SK-N-SH (cell line): ENCODE measurements at regions not wholly inside any gene's neighbourhood (a gene's known extent, or its start where the extent isn't known, plus 50 kb on each side); places are given as distances from the start of the nearest gene placed in this dataset.

Experiments used
- CTCF ChIA-PET: fragments of 300-600, 350-600 bp; formaldehyde crosslinking; extraction: SDS; loops from one replicate; lab custom pipeline; 2021; lab: Yijun Ruan, JAX
- POLR2A ChIA-PET: fragments of 350-600 bp; sonication (Branson Sonifier 250); formaldehyde crosslinking; extraction: SDS; loops from one replicate; lab custom pipeline; 2020; ENCODE audit warnings: antibody characterized with exemption, inconsistent platforms; lab: Yijun Ruan, JAX
- DNase-seq: peaks from one replicate; pipeline ENCODE4 v3.0.0; 2012
- H2AFZ ChIP-seq: fragments of 200-600 bp; sonication (generic); 2 replicates; pipeline ENCODE4 v1.8.1; 2016; ENCODE audit warnings: antibody characterized with exemption, mild to moderate bottlenecking, low read depth
- H3F3A ChIP-seq: fragments of 200-600 bp; sonication (generic); replicated peaks from 2 replicates; pipeline ENCODE3; 2016; ENCODE audit warnings: antibody characterized with exemption, mild to moderate bottlenecking; ENCODE audit not compliant: insufficient read depth
- H3K27ac ChIP-seq, 2 experiments: fragments of 200-500 bp in 1 of 2; fragments of 200-600 bp in 1 of 2; sonication (Bioruptor generic) in 1 of 2; sonication (generic), shearing (Covaris generic) in 1 of 2; 2 replicates each; pipeline versions ENCODE4 v1.5.1 to v1.6.1; 2014 to 2016; ENCODE audit warnings: low read depth in 2 of 2, inconsistent platforms in 1 of 2, low read length in 1 of 2, mild to moderate bottlenecking in 1 of 2, mixed read lengths in 1 of 2
- H3K27me3 ChIP-seq: fragments of 200-600 bp; sonication (generic), shearing (Covaris generic); 2 replicates; pipeline ENCODE4 v1.6.1; 2016; ENCODE audit warnings: mixed run types; ENCODE audit not compliant: insufficient read depth
- H3K36me3 ChIP-seq, 2 experiments: fragments of 200-500 bp in 1 of 2; fragments of 200-600 bp in 1 of 2; sonication (Bioruptor generic) in 1 of 2; sonication (generic) in 1 of 2; replicated peaks in 1 of 2; 2 replicates each; pipeline versions ENCODE3 to v1.5.1; 2014 to 2016; ENCODE audit warnings: low read length in 1 of 2, mild to moderate bottlenecking in 1 of 2; ENCODE audit not compliant: insufficient read depth in 2 of 2, control insufficient read depth in 1 of 2
- H3K4me1 ChIP-seq, 2 experiments: fragments of 200-500 bp in 1 of 2; fragments of 200-600 bp in 1 of 2; sonication (Bioruptor generic) in 1 of 2; sonication (generic), shearing (Covaris generic) in 1 of 2; 2 replicates each; pipeline versions ENCODE4 v1.5.1 to v1.6.1; 2014 to 2016; ENCODE audit warnings: low read depth in 1 of 2, low read length in 1 of 2, mixed run types in 1 of 2; ENCODE audit not compliant: insufficient read depth in 2 of 2, control insufficient read depth in 1 of 2
- H3K4me2 ChIP-seq: fragments of 200-600 bp; sonication (generic), shearing (Covaris generic); 2 replicates; pipeline ENCODE4 v1.6.1; 2017; ENCODE audit warnings: mixed run types
- H3K4me3 ChIP-seq, 2 experiments: fragments of 200-500 bp in 1 of 2; fragments of 200-600 bp in 1 of 2; sonication (Bioruptor generic) in 1 of 2; sonication (generic), shearing (Covaris generic) in 1 of 2; 2 replicates each; pipeline versions ENCODE4 v1.5.1 to v1.8.1; 2014 to 2016; ENCODE audit warnings: low read depth in 2 of 2, inconsistent platforms in 1 of 2, low read length in 1 of 2, mild to moderate bottlenecking in 1 of 2, mixed read lengths in 1 of 2, moderate library complexity in 1 of 2
- H3K79me2 ChIP-seq: fragments of 200-600 bp; sonication (generic); 2 replicates; pipeline ENCODE4 v1.8.1; 2017; ENCODE audit warnings: mild to moderate bottlenecking; ENCODE audit not compliant: insufficient read depth
- H3K9ac ChIP-seq: fragments of 200-600 bp; sonication (generic); 2 replicates; pipeline ENCODE4 v1.6.1; 2017; ENCODE audit warnings: mixed run types
- H3K9me2 ChIP-seq: fragments of 200-600 bp; sonication (generic); 2 replicates; pipeline ENCODE4 v1.6.1; 2017; ENCODE audit warnings: mixed run types
- H3K9me3 ChIP-seq: fragments of 200-600 bp; sonication (generic); 2 replicates; pipeline ENCODE4 v1.6.1; 2017; ENCODE audit warnings: mixed run types, mild to moderate bottlenecking, moderate library complexity
- H4K20me1 ChIP-seq: fragments of 200-600 bp; sonication (generic); 2 replicates; pipeline ENCODE4 v1.6.1; 2017; ENCODE audit warnings: mild to moderate bottlenecking, mixed run types; ENCODE audit not compliant: insufficient read depth
- EP300 ChIP-seq, 2 experiments: IDR thresholded peaks; 2 replicates each; pipeline versions ENCODE4 v1.4.0 to v1.6.1; 2012; ENCODE audit warnings: borderline replicate concordance in 1 of 2, low read depth in 1 of 2, low read length in 1 of 2
- FOSL2 ChIP-seq: IDR thresholded peaks from 2 replicates; pipeline ENCODE4 v1.4.0; 2012; ENCODE audit warnings: low read depth, mild to moderate bottlenecking, moderate library complexity, borderline replicate concordance
- FOXJ3 ChIP-seq: sonication (generic); formaldehyde crosslinking; IDR thresholded peaks from 2 replicates; pipeline ENCODE4 v1.5.1; 2020; ENCODE audit warnings: mild to moderate bottlenecking, missing genetic modification reagents
- NRF1 ChIP-seq: IDR thresholded peaks from 2 replicates; pipeline ENCODE4 v1.6.1; 2012; ENCODE audit warnings: low read depth, mild to moderate bottlenecking, low read length
- POLR2AphosphoS5 ChIP-seq: IDR thresholded peaks from 2 replicates; pipeline ENCODE4 v1.6.1; 2012; ENCODE audit warnings: low read depth, low read length
- RCOR1 ChIP-seq: fragments of 150-350 bp; IDR thresholded peaks from 2 replicates; pipeline ENCODE4 v1.6.1; 2017; ENCODE audit warnings: antibody characterized with exemption, low read length
- SMC3 ChIP-seq: IDR thresholded peaks from 2 replicates; pipeline ENCODE4 v1.6.1; 2012; ENCODE audit warnings: low read depth, low read length, improper control_type of control experiment
- TAF1 ChIP-seq: IDR thresholded peaks from 2 replicates; pipeline ENCODE4 v1.6.1; 2012; ENCODE audit warnings: low read depth, mild to moderate bottlenecking, low read length, moderate library complexity, borderline replicate concordance
- WGBS: methylation state at CpG from one replicate; pipeline ENCODE4 v1.1.6; 2017; ENCODE audit warnings: low lambda C conversion rate; 5-methylcytosine and 5-hydroxymethylcytosine counted together
- TF ChIP-seq, protein P1 (sequence below): IDR thresholded peaks from 2 replicates; pipeline ENCODE4 v1.4.0; 2012; ENCODE audit warnings: low read depth, borderline replicate concordance
- TF ChIP-seq, protein P2 (sequence below): IDR thresholded peaks from 2 replicates; pipeline ENCODE4 v1.4.0; 2012; ENCODE audit warnings: low read depth
- TF ChIP-seq, protein P3 (sequence below): fragments of 200-600 bp; sonication (generic); IDR thresholded peaks from 2 replicates; pipeline ENCODE4 v1.6.1; 2017; ENCODE audit warnings: antibody characterized with exemption, mild to moderate bottlenecking, moderate library complexity

DNA sequence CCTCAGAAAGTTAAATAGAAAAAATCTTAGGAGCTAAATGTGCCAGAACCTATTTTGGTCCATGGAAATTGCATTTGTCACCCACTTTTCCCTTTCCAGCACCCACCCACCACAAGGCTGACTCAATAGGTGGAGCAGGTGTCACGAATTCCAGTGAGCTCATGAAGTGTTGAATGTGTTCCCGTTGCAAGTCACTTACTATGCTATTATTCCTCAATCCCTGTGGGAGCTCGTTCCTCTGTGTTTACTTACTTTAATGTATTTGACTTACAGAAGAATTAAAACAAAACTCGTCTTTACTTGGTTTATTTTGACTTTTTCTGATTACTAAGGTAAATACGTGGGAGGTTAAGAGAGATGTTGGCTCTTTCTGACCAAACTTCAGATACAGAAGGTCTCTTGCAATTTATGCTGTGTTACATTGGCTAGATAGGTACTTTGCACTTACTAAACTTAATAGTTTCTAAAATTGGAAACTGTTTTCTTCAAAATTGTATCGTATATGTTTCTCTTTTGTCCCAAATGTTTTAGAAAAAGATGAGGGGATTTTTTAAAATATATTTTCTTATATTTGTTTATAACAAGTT, 269.4 kb upstream of the NOVA1 start:
- Histone ChIP-seq H3K4me3 (no peak overlapping the region), H3K4me2 (no peak overlapping the region), H3K27me3 (no peaks in the 10 kb centered on the region), H3K9me3 (no peaks in the 10 kb centered on the region), H3K9me2 (no peaks in the 10 kb centered on the region), H2AFZ (no peak overlapping the region), H3K9ac (no peak overlapping the region), H3K27ac (no peak overlapping the region), H3K79me2 (no peaks in the 10 kb centered on the region), H3F3A (no peaks in the 10 kb centered on the region), H3K4me1 (no peaks in the 10 kb centered on the region; a peak in 1 of 4 replicates), H3K36me3 (no peaks in the 10 kb centered on the region), H4K20me1 (no peaks in the 10 kb centered on the region)
- ChIA-PET POLR2A (no interaction called here), CTCF (no interaction called here)
- TF ChIP-seq, protein P1, sequence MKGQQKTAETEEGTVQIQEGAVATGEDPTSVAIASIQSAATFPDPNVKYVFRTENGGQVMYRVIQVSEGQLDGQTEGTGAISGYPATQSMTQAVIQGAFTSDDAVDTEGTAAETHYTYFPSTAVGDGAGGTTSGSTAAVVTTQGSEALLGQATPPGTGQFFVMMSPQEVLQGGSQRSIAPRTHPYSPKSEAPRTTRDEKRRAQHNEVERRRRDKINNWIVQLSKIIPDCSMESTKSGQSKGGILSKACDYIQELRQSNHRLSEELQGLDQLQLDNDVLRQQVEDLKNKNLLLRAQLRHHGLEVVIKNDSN = no peak
- TF ChIP-seq, protein P2, sequence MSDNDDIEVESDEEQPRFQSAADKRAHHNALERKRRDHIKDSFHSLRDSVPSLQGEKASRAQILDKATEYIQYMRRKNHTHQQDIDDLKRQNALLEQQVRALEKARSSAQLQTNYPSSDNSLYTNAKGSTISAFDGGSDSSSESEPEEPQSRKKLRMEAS = no peak
- TF ChIP-seq RCOR1 = no peak
- TF ChIP-seq FOSL2 = no peak
- TF ChIP-seq NRF1 = no peak
- no peak for TF ChIP-seq TAF1
- 50% methylated on average over 6 of the region's 6 CpGs for WGBS
- DNase-seq = no peak

DNA sequence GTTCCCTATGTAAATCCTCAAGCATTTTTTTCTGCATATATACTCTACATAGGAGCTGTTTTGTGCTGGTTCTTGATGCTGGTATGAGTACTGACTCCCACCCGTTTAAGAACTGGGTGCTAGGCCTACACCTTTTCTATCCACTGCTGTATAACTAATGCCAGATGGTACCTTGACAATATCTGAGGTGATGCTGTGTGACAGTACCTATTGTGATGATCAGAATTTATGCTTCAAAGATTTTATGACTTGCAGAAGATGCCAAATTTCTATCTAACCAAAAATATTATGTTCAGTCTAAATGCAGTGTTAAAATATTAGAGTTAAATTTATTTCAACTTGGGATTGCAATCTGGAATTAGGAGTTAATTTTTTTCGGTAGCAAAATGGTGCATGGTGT, 272.3 kb upstream of the NOVA1 start:
- Histone ChIP-seq H3K79me2 (no peaks in the 10 kb centered on the region), H3K27ac (no peak overlapping the region), H3K9me2 (no peaks in the 10 kb centered on the region), H4K20me1 (no peaks in the 10 kb centered on the region), H2AFZ (no peak overlapping the region), H3K9me3 (no peaks in the 10 kb centered on the region), H3F3A (no peaks in the 10 kb centered on the region), H3K4me3 (no peak overlapping the region), H3K36me3 (no peaks in the 10 kb centered on the region), H3K9ac (no peak overlapping the region), H3K4me1 (peaks cover 0 to 2% of the 10 kb centered on the region in 2 experiments; a peak in 1 of 4 replicates), H3K4me2 (no peak overlapping the region), H3K27me3 (no peaks in the 10 kb centered on the region)
- no peak for DNase-seq
- TF ChIP-seq SMC3 (no peak), FOXJ3 (CRISPR knock-in tag) (no peak), EP300 (IDR thresholded peaks at IDR 0.05; ENCODE audit: borderline replicate concordance in 1 of 2, low read depth in 1 of 2, low read length in 1 of 2) (no peak), POLR2AphosphoS5 (no peak)
- TF ChIP-seq, protein P3, sequence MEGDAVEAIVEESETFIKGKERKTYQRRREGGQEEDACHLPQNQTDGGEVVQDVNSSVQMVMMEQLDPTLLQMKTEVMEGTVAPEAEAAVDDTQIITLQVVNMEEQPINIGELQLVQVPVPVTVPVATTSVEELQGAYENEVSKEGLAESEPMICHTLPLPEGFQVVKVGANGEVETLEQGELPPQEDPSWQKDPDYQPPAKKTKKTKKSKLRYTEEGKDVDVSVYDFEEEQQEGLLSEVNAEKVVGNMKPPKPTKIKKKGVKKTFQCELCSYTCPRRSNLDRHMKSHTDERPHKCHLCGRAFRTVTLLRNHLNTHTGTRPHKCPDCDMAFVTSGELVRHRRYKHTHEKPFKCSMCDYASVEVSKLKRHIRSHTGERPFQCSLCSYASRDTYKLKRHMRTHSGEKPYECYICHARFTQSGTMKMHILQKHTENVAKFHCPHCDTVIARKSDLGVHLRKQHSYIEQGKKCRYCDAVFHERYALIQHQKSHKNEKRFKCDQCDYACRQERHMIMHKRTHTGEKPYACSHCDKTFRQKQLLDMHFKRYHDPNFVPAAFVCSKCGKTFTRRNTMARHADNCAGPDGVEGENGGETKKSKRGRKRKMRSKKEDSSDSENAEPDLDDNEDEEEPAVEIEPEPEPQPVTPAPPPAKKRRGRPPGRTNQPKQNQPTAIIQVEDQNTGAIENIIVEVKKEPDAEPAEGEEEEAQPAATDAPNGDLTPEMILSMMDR = no peak
- ChIA-PET CTCF (no interaction called here), POLR2A (no interaction called here)
- 56% methylated on average over 2 of the region's 2 CpGs for WGBS
